VCaP (cell line): ENCODE measurements at regions not wholly inside any gene's neighbourhood (a gene's known extent, or its start where the extent isn't known, plus 50 kb on each side); places are given as distances from the start of the nearest gene placed in this dataset.
A peak's percentile ranks its signal among the peaks of the same experiment; 100 is the strongest.

Source experiments
- H3K27ac ChIP-seq: fragments of 450-650 bp; 2 replicates; pipeline ENCODE4 v1.5.1; 2017
- TF ChIP-seq, protein P1 (sequence below): fragments of 450-650 bp; conservative IDR thresholded peaks from 2 replicates; pipeline ENCODE4 v1.5.1; 2017; ENCODE audit warnings: mild to moderate bottlenecking, moderate library complexity

DNA sequence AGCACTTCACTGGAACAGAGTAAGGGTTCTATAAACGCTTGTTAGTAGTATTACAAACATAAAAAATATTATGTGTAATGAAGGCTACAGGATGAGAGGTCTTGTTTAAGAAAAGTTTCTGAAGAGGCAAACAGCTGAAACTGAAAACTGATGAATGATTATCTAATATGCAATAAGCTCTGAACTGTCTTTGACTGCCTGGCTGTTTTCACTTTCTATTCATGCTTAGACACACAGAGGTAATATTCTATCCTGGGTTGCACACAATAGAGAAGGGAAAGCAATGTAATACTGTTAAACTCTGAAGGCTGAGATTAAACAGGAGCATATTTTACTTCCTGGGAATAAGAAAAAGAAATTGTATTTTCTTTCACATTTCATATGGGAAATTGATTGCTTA, 251.3 kb downstream of the ALX1 start:
- no peak overlapping the region for H3K27ac ChIP-seq
- TF ChIP-seq, protein P1, sequence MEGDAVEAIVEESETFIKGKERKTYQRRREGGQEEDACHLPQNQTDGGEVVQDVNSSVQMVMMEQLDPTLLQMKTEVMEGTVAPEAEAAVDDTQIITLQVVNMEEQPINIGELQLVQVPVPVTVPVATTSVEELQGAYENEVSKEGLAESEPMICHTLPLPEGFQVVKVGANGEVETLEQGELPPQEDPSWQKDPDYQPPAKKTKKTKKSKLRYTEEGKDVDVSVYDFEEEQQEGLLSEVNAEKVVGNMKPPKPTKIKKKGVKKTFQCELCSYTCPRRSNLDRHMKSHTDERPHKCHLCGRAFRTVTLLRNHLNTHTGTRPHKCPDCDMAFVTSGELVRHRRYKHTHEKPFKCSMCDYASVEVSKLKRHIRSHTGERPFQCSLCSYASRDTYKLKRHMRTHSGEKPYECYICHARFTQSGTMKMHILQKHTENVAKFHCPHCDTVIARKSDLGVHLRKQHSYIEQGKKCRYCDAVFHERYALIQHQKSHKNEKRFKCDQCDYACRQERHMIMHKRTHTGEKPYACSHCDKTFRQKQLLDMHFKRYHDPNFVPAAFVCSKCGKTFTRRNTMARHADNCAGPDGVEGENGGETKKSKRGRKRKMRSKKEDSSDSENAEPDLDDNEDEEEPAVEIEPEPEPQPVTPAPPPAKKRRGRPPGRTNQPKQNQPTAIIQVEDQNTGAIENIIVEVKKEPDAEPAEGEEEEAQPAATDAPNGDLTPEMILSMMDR: no peak

DNA sequence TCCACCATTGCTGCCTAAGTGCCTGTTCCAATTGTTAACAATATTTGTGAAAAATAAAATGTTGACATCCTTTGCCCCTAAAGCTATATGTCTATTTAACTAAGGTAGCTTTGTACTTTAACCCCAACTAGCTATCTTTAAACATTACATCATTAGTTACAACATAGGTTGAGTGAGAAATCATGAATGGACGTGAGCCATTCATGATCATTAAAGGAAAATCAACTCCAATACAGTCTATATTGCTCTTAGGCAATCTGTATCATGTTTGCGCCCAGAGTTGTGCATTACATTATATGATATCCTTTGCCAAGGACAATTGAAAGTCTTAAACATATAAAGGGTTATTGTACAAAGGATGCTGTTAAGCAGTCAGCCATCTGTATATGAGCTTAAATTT, 269.6 kb downstream of the ALX1 start:
- H3K27ac ChIP-seq: no peak overlapping the region
- TF ChIP-seq, protein P1: no peak

DNA sequence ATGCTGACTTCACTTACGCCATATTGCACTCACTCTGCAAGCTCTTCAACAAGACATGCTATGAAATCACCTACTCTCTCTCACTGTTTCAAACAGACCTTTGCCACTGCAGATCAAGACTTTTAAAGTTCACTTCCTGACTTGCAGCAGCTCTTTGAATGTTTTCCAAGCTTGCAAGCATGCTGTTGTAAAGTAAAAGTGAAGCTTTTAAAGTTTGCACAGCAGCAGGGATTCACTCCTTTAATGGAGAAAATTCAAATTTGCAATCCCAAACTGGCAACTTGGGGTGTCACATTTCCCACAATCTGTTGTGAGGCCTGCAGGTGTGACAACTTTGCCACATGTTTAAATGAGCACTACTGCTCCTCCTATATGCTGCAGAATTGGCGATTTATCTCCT, 270.9 kb downstream of the ALX1 start:
- no peak overlapping the region for H3K27ac ChIP-seq
- TF ChIP-seq, protein P1: no peak

DNA sequence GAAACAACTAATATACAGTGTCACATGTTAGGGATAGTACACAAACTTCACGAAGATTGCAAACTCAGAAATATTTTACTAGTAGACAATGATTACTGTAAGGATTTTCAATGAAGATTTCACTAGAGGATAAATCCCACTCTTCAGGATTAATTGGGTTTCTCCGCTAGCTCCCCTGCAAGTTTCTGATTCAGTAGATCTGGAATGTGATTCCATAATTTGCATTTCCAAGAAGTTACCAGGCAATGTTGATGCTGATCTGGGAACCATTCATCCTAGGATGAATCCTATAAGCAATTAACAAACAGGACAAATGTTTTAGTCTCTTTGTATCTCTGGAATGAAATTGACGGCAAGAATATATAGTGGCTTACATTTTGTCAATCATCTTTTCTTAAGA, 272.4 kb downstream of the ALX1 start:
- TF ChIP-seq, protein P1: no peak
- no peak overlapping the region for H3K27ac ChIP-seq

DNA sequence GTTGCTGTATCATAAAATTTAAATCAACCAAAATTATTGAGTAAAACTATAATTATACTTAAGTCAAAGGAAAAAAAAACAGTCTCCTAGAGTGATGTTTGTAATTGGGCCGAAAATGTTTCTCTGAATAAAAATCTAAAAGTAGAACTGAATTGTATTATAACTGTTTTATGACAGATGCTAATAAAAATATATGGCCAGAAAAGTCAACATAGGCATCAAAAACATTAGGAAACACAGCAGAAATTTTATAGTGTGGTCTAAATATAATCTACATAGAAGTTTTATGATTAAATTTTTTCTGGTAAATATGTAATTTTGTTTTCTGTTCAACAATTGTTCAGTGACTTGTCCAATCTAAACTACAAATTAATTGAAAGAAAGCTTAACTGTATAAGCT, 277.8 kb downstream of the ALX1 start:
- peak overlapping the region; percentile 30 for H3K27ac ChIP-seq

DNA sequence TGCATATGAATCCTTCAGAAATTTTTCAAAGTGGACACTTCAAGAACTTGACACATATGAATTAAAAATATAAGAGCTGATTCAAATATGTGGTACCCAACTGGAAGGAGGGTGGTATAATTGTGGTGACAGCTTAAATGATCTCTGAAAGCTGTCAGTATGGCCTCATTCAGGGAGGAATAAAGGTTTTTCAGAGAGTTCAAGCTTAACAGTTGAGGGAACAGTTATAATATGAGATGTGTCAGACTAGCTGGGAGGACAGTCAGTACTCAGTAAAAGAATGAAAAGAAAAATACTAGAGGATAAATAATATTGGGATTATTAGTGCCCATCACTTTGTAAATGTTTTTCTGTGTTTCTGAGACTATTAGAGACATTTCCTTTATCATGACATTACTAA, 277.5 kb downstream of the RASSF9 start:
- TF ChIP-seq, protein P1: no peak
- H3K27ac ChIP-seq: peak overlapping the region; percentile 30

More for the DNA sequence above, 277.8 kb downstream of the ALX1 start:
- TF ChIP-seq, protein P1: no peak

DNA sequence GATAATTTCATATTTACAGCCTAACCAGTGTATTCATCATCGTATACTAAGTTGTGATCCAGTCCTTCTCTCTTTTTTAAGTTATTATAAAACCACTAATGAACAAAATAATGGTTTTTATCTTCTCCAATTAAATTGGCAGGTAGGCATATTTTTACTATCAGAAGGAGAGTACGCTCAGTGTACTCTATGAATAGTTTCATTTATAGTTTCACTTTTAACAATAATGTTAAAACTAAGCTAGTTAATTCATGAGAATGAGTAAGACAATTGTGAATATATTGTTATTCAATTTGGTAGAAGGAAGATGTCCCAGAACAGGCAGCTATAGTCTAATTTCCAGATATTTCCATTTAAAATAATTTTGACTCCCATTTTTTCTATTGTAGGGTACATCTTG, 277.1 kb downstream of the RASSF9 start:
- TF ChIP-seq, protein P1: no peak
- H3K27ac ChIP-seq: peak overlapping the region; percentile 30; the same call in 1 of the 2 replicates

DNA sequence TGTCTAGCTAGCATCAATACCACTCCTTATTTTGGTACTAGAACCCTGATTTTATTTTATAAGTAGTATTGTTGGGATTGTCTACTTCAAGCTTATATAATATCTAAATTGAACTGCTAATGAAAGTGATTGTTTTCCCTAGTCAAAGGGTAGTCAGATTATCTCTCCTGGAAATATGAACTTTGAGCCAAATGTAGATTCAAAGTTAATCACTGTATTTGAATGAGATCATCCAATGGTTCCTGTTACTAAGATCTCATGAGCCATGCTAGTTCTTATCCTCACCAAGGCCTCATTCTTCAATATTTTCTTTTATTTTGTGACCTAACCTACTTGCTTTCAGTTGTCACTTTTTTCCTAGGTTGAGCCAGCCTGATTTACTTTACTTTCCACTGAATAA, 276.7 kb downstream of the RASSF9 start:
- TF ChIP-seq, protein P1: no peak
- no peak overlapping the region for H3K27ac ChIP-seq
